ENCODE measurements at regions not wholly inside any gene's neighbourhood (a gene's known extent, or its start where the extent isn't known, plus 50 kb on each side); places are given as distances from the start of the nearest gene placed in this dataset.

- Histone ChIP-seq H2AK5ac (ENCODE audit: low read depth, low read length) (no peak overlapping the region), H2BK12ac (ENCODE audit: low read depth, low read length) (no peak overlapping the region), H3K9me3 (ENCODE audit: insufficient read depth in 2 of 2, low read depth in 1 of 2, low read length in 1 of 2) (no peaks in the 10 kb centered on the region), H2AFZ (ENCODE audit: low read length) (no peak overlapping the region), H3K4me2 (ENCODE audit: insufficient read depth in 1 of 2, low read depth in 2 of 2, low read length in 2 of 2) (no peak overlapping the region), H3K4me3 (ENCODE audit: extremely low read depth in 1 of 4, insufficient read depth in 2 of 4, low read depth in 3 of 4, low read length in 4 of 4) (no peak overlapping the region), H3K14ac (ENCODE audit: insufficient read length) (no peak overlapping the region), H3K9ac (replicated peaks in 1 of 4; ENCODE audit: extremely low read depth in 1 of 4, low read depth in 3 of 4, low read length in 3 of 4) (no peak overlapping the region), H3K79me1 (ENCODE audit: low read depth, low read length) (no peaks in the 10 kb centered on the region), H3K27me3 (replicated peaks in 1 of 4; ENCODE audit: control insufficient read depth in 3 of 4, extremely low read depth in 1 of 4, insufficient read depth in 3 of 4, low read length in 3 of 4) (peaks cover 73 to 98% (median 93%) of the 10 kb centered on the region in 4 experiments), H3K79me2 (ENCODE audit: control insufficient read depth in 1 of 2, insufficient read depth in 2 of 2, low read length in 2 of 2) (no peaks in the 10 kb centered on the region), H3K36me3 (ENCODE audit: control insufficient read depth in 2 of 4, insufficient read depth in 4 of 4, low read length in 3 of 4) (no peaks in the 10 kb centered on the region), H3K23ac (ENCODE audit: insufficient read length) (no peak overlapping the region), H3K56ac (replicated peaks; ENCODE audit: insufficient read length, low read depth, low read length) (no peak overlapping the region), H2BK120ac (replicated peaks; ENCODE audit: low read depth, low read length) (no peak overlapping the region), H4K91ac (replicated peaks; ENCODE audit: insufficient read length, low read length) (no peak overlapping the region), H4K8ac (ENCODE audit: extremely low read depth, insufficient read depth, low read length) (no peak overlapping the region), H2BK15ac (ENCODE audit: low read length) (no peak overlapping the region), H4K20me1 (replicated peaks in 1 of 2; ENCODE audit: control insufficient read depth in 1 of 2, insufficient read depth in 2 of 2, low read length in 2 of 2) (no peaks in the 10 kb centered on the region), H3K27ac (ENCODE audit: low read depth, low read length) (no peak overlapping the region), H3K4me1 (replicated peaks in 1 of 4; ENCODE audit: control insufficient read depth in 3 of 4, insufficient read depth in 4 of 4, low read length in 3 of 4) (no peaks in the 10 kb centered on the region), H2BK20ac (ENCODE audit: low read length) (no peak overlapping the region), H4K5ac (ENCODE audit: insufficient read length, low read depth, low read length) (no peak overlapping the region), H3K4ac (replicated peaks; ENCODE audit: insufficient read length, low read depth, low read length) (no peak overlapping the region), H3K23me2 (ENCODE audit: low read depth, low read length) (no peaks in the 10 kb centered on the region), H3K18ac (ENCODE audit: extremely low read depth, low read length) (no peak overlapping the region), H2BK5ac (ENCODE audit: low read depth, low read length) (no peak overlapping the region)
- DNase-seq (ENCODE audit: low read depth in 1 of 2, low spot score in 2 of 2) (no peak), FAIRE-seq (no peak)
- ChIA-PET POLR2A (ENCODE audit: partially characterized antibody) (no interaction called here), CTCF (ENCODE audit: partially characterized antibody) (interaction anchor here (0.6 to 5.0 kb wide), 12 partner anchors 11 to 549 kb away, joined by 3 to 31 read pairs (median 6); no protein-coding TSS in a partner anchor)
- 70% methylated on average over 3 of the region's 3 CpGs; no CpG with 5 or more reads in 1 of the 2 experiments for WGBS, 2 experiments (ENCODE audit: extremely low coverage in 1 of 2, insufficient coverage in 1 of 2, insufficient read length in 1 of 2, insufficient replicate concordance in 2 of 2, low coverage in 1 of 2, low lambda C conversion rate in 2 of 2, missing lambda C conversion rate in 1 of 2)
- no peak for TF ChIP-seq RAD21 (IDR thresholded peaks at IDR 0.05 in 1 of 2, conservative IDR thresholded peaks at IDR 0.05 in 1 of 2; ENCODE audit: low read depth in 2 of 2, low read length in 2 of 2)
- TF ChIP-seq HDAC2 (IDR thresholded peaks at IDR 0.05; ENCODE audit: borderline replicate concordance in 1 of 2, low read depth in 2 of 2, low read length in 2 of 2): no peak
- TF ChIP-seq SAP30 (IDR thresholded peaks at IDR 0.05; ENCODE audit: insufficient read depth, insufficient replicate concordance, low read length): no peak
- no peak for TF ChIP-seq JUN (IDR thresholded peaks at IDR 0.05; ENCODE audit: low read depth, low read length)
- no peak for TF ChIP-seq GABPA (IDR thresholded peaks at IDR 0.05; ENCODE audit: borderline replicate concordance, insufficient read depth, low read length)
- no peak for TF ChIP-seq SP2 (IDR thresholded peaks at IDR 0.05; ENCODE audit: low read length)
- no peak for TF ChIP-seq KDM4A (IDR thresholded peaks at IDR 0.05; ENCODE audit: low read depth, low read length, severe bottlenecking)
- TF ChIP-seq BRCA1 (IDR thresholded peaks at IDR 0.05; ENCODE audit: low read depth, low read length): no peak
- no peak for TF ChIP-seq SUZ12 (IDR thresholded peaks at IDR 0.05; ENCODE audit: low read length)
- no peak for TF ChIP-seq E2F6 (IDR thresholded peaks at IDR 0.05)
- no peak for TF ChIP-seq SP1 (IDR thresholded peaks at IDR 0.05; ENCODE audit: low read depth, low read length)
- TF ChIP-seq POLR2A (IDR thresholded peaks at IDR 0.05; ENCODE audit: control extremely low read depth in 1 of 2, low read depth in 2 of 2, low read length in 2 of 2): no peak
Observed at GRCh38 chr22:22408269-22408668, 100.3 kb downstream of the ZNF280B start.

Measured in H1 (cell line).